ENCODE measurements at regions not wholly inside any gene's neighbourhood (a gene's known extent, or its start where the extent isn't known, plus 50 kb on each side); places are given as distances from the start of the nearest gene placed in this dataset.

DNA sequence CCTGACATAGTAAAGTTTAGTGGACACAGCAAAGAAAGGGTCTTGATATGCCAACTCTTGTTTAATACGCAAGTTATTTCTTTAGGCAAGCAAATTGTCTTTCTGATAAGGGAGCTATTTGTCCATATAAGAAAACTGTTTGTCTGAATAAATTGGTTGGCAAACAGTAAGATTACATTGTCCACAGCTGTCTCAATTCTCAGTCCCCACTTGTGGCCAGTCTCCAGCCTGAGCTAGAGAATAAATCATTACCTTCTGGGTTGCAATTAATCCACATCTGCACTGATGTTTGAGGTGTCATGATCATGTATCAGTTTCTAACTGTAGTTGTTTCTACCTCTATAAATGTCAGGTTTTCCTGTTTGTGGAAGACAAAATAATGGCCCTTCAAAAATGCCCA, 60.0 kb upstream of the TNR start:
- no peak overlapping the region for H3K9ac ChIP-seq (ENCODE audit: low read length)
- no peak overlapping the region for H3K27ac ChIP-seq (ENCODE audit: low read depth, low read length)
- H3K4me3 ChIP-seq (ENCODE audit: insufficient read depth, low read length, poor library complexity, severe bottlenecking) = no peak overlapping the region
- H3F3A ChIP-seq (ENCODE audit: insufficient read depth) = no peaks in the 10 kb centered on the region
- no peaks in the 10 kb centered on the region for H3K27me3 ChIP-seq (ENCODE audit: low read length)
- H3K36me3 ChIP-seq (ENCODE audit: low read length) = no peaks in the 10 kb centered on the region
- H3K4me2 ChIP-seq (ENCODE audit: low read depth, low read length, poor library complexity, severe bottlenecking) = no peak overlapping the region
- no peaks in the 10 kb centered on the region for H4K20me1 ChIP-seq (ENCODE audit: low read depth, low read length)
- TF ChIP-seq EZH2phosphoT487 (conservative IDR thresholded peaks at IDR 0.05; ENCODE audit: low read length) (no peak), CTCF (IDR thresholded peaks at IDR 0.05; ENCODE audit: insufficient read depth, low read length, poor library complexity, severe bottlenecking) (no peak)
- no peaks in the 10 kb centered on the region for H3K9me2 ChIP-seq (replicated peaks; ENCODE audit: insufficient read depth, low read length)
- H2AFZ ChIP-seq (ENCODE audit: low read depth, low read length, severe bottlenecking) = no peak overlapping the region
- no peaks in the 10 kb centered on the region for H3K79me2 ChIP-seq (ENCODE audit: insufficient read depth, low read length)
- H3K9me3 ChIP-seq (ENCODE audit: insufficient read depth, low read length) = no peaks in the 10 kb centered on the region

- H3K4me2 ChIP-seq (ENCODE audit: low read depth, low read length, poor library complexity, severe bottlenecking) = no peak overlapping the region
- no peaks in the 10 kb centered on the region for H3K9me3 ChIP-seq (ENCODE audit: insufficient read depth, low read length)
- TF ChIP-seq CTCF (IDR thresholded peaks at IDR 0.05; ENCODE audit: insufficient read depth, low read length, poor library complexity, severe bottlenecking) = no peak
- no peak for TF ChIP-seq EZH2phosphoT487 (conservative IDR thresholded peaks at IDR 0.05; ENCODE audit: low read length)
- H3K27ac ChIP-seq (ENCODE audit: low read depth, low read length) = no peak overlapping the region
- H3K79me2 ChIP-seq (ENCODE audit: insufficient read depth, low read length) = no peaks in the 10 kb centered on the region
- H3K27me3 ChIP-seq (ENCODE audit: low read length) = no peaks in the 10 kb centered on the region
- H2AFZ ChIP-seq (ENCODE audit: low read depth, low read length, severe bottlenecking) = no peak overlapping the region
- H3K4me3 ChIP-seq (ENCODE audit: insufficient read depth, low read length, poor library complexity, severe bottlenecking) = no peak overlapping the region
- H4K20me1 ChIP-seq (ENCODE audit: low read depth, low read length) = no peaks in the 10 kb centered on the region
- no peaks in the 10 kb centered on the region for H3K36me3 ChIP-seq (ENCODE audit: low read length)
- H3K9me2 ChIP-seq (replicated peaks; ENCODE audit: insufficient read depth, low read length) = no peaks in the 10 kb centered on the region
- no peaks in the 10 kb centered on the region for H3F3A ChIP-seq (ENCODE audit: insufficient read depth)
- H3K9ac ChIP-seq (ENCODE audit: low read length) = no peak overlapping the region
Measured at GRCh38 chr1:175802407-175803123, 59.2 kb upstream of the TNR start.

DNA sequence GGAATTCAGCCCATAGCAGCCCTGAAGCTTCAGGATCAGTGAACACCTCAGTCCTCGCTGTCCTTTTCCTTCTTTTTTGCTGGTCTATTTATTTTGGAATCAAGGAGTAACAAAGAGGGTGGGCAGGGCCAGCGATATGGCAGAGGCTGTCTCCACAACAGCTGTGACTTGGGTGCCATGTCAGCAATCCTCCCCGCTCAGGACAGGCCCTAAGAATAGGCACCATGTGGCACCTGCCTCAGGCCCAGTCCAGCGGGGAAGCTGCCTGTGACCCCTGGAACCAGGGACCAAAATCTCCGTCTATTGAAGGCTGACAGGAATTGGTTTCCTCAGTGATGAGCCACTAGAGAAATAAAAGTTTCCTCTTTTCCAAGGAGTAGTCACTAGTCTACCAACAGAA, 58.6 kb upstream of the TNR start:
- no peak overlapping the region for H3K4me3 ChIP-seq (ENCODE audit: insufficient read depth, low read length, poor library complexity, severe bottlenecking)
- no peaks in the 10 kb centered on the region for H3F3A ChIP-seq (ENCODE audit: insufficient read depth)
- no peaks in the 10 kb centered on the region for H4K20me1 ChIP-seq (ENCODE audit: low read depth, low read length)
- no peaks in the 10 kb centered on the region for H3K9me3 ChIP-seq (ENCODE audit: insufficient read depth, low read length)
- H3K27me3 ChIP-seq (ENCODE audit: low read length) = no peaks in the 10 kb centered on the region
- H2AFZ ChIP-seq (ENCODE audit: low read depth, low read length, severe bottlenecking) = no peak overlapping the region
- H3K36me3 ChIP-seq (ENCODE audit: low read length) = no peaks in the 10 kb centered on the region
- TF ChIP-seq EZH2phosphoT487 (conservative IDR thresholded peaks at IDR 0.05; ENCODE audit: low read length) (no peak), CTCF (IDR thresholded peaks at IDR 0.05; ENCODE audit: insufficient read depth, low read length, poor library complexity, severe bottlenecking) (no peak)
- no peak overlapping the region for H3K4me2 ChIP-seq (ENCODE audit: low read depth, low read length, poor library complexity, severe bottlenecking)
- no peak overlapping the region for H3K27ac ChIP-seq (ENCODE audit: low read depth, low read length)
- H3K9me2 ChIP-seq (replicated peaks; ENCODE audit: insufficient read depth, low read length) = no peaks in the 10 kb centered on the region
- H3K9ac ChIP-seq (ENCODE audit: low read length) = no peak overlapping the region
- H3K79me2 ChIP-seq (ENCODE audit: insufficient read depth, low read length) = no peaks in the 10 kb centered on the region

All from SU-DHL-6 (cell line).